ENCODE measurements at regions not wholly inside any gene's neighbourhood (a gene's known extent, or its start where the extent isn't known, plus 50 kb on each side); places are given as distances from the start of the nearest gene placed in this dataset.
"Not testable (repeated sequence)": the region's sequence is repeated elsewhere in the genome, so short reads cannot be mapped to it uniquely, and the experiment has no call there.

DNA sequence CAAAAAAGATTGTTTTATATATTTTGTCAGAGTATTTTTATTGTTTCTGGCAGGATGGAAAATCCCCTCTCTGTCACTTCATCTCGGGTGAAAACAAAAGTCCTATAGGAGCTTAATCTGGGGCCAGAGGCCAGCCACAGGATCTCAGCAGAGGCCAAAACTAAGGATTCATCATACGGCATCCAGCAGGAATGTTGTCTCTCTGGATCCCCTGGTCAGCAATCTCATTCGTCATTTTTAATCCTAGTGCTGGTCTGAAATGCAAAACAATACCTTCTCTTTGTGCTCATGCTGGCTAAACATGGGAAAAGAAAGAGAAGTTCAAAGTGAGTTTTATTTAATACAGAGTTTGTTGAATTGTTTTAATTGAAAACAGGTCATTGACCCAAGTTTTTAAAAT, 482.5 kb upstream of the AUTS2 start:
- no peak for ATAC-seq (replicated peaks in 6 of 8)

DNA sequence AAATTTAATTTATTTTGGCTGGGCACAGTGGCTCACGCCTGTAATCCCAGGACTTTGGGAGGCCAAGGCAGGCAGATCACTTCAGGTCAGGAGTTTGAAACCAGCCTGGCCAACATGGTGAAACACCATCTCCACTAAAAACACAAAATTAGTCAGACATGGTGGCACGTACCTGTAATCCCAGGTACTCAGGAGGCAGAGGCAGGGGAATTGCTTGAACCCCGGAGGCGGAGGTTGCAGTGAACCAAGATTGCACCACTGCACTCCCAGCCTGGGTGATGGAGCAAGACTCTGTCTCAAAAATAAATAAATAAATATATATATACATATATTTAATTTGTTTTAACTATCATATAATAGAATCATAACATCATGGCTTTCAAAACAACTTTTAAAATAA, 482.1 kb upstream of the AUTS2 start:
- in situ Hi-C loops (cut with MboI; ENCODE audit: low pct_unique_long_range_greater_than_20kb in 2 of 9, low sequenced_read_pairs in 9 of 9, unreplicated experiment in 9 of 9): not testable (repeated sequence)
- 0 to 100% (median 55%) methylated on average over 1 to 4 of the region's 4 CpGs; no CpG with 5 or more reads in 3 of the 10 experiments for WGBS, 10 experiments

More for the DNA sequence above, 482.5 kb upstream of the AUTS2 start:
- in situ Hi-C loops (cut with MboI; ENCODE audit: low pct_unique_long_range_greater_than_20kb in 2 of 9, low sequenced_read_pairs in 9 of 9, unreplicated experiment in 9 of 9): no loop called here
- WGBS, 10 experiments: 0 to 80% (median 22%) methylated on average over 1 to 3 of the region's 3 CpGs; no CpG with 5 or more reads in 2 of the 10 experiments
- no peaks in the 10 kb centered on the region for H3K4me1 ChIP-seq (replicated peaks in 1 of 2)
- H3K4me3 ChIP-seq: no peak overlapping the region
- H3K27ac ChIP-seq: no peak overlapping the region

GRCh38 chr7:69122953-69123352, 475.3 kb upstream of the AUTS2 start:
- in situ Hi-C loops (cut with MboI; ENCODE audit: low pct_unique_long_range_greater_than_20kb in 2 of 9, low sequenced_read_pairs in 9 of 9, unreplicated experiment in 9 of 9): no loop called here
- no peaks in the 10 kb centered on the region for H3K4me1 ChIP-seq (replicated peaks in 1 of 2)
- 62 to 100% (median 70%) methylated on average over 2 to 6 of the region's 7 CpGs; no CpG with 5 or more reads in 3 of the 10 experiments for WGBS, 10 experiments
- no peak overlapping the region for H3K4me3 ChIP-seq
- no peak overlapping the region for H3K27ac ChIP-seq
- no peak for ATAC-seq (replicated peaks in 6 of 8)

More for the DNA sequence above, 482.1 kb upstream of the AUTS2 start:
- not testable (repeated sequence) for H3K27ac ChIP-seq; H3K4me3 ChIP-seq; H3K4me1 ChIP-seq (replicated peaks in 1 of 2); ATAC-seq (replicated peaks in 6 of 8)

DNA sequence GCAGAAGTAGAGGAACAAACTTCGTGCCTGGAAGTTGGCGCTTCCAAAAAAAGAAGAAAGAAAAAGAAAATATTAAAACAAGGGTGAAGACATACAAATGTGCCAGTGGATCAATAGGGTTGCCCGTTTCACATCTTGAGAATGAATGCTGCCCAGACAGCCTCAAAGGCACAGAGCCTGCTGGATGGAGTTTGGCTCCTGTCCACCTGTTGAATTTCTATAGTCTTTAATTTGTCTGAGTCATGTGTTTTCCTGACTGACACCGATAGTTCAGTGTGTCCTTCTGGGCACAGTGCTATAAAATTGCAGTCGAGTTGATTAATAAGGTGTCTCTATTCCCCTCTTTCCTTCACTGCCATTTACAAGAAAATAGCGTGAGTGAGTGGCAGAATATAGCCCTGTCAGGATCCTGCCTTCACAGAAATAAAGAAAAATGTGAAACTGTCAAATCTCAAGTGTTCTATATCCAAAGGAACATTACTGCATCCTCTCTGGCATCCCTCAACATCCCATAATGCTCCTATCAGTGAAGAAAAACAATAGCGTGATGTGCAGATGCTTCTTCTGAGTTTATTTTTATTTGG, 471.3 kb upstream of the AUTS2 start:
- no peaks in the 10 kb centered on the region for H3K4me1 ChIP-seq (replicated peaks in 1 of 2)
- WGBS, 10 experiments: 35 to 97% (median 78%) methylated on average over 1 to 7 of the region's 7 CpGs
- in situ Hi-C loops (cut with MboI; ENCODE audit: low pct_unique_long_range_greater_than_20kb in 2 of 9, low sequenced_read_pairs in 9 of 9, unreplicated experiment in 9 of 9): no loop called here
- no peak overlapping the region for H3K4me3 ChIP-seq
- H3K27ac ChIP-seq: no peak overlapping the region
- ATAC-seq (replicated peaks in 6 of 8): no peak

- no peak for ATAC-seq (replicated peaks in 6 of 8)
- in situ Hi-C loops (cut with MboI; ENCODE audit: low pct_unique_long_range_greater_than_20kb in 2 of 9, low sequenced_read_pairs in 9 of 9, unreplicated experiment in 9 of 9): no loop called here
- Histone ChIP-seq H3K27ac (no peak overlapping the region), H3K4me3 (no peak overlapping the region), H3K4me1 (replicated peaks in 1 of 2) (no peaks in the 10 kb centered on the region)
- 0 to 82% (median 67%) methylated on average over 1 to 3 of the region's 4 CpGs; no CpG with 5 or more reads in 4 of the 10 experiments for WGBS, 10 experiments
Measured at GRCh38 chr7:69129524-69129923, 468.8 kb upstream of the AUTS2 start.

- in situ Hi-C loops (cut with MboI; ENCODE audit: low pct_unique_long_range_greater_than_20kb in 2 of 9, low sequenced_read_pairs in 9 of 9, unreplicated experiment in 9 of 9): no loop called here
- ATAC-seq (replicated peaks in 6 of 8): no peak
- 4 to 100% (median 31%) methylated on average over 1 to 7 of the region's 7 CpGs; no CpG with 5 or more reads in 4 of the 10 experiments for WGBS, 10 experiments
- Histone ChIP-seq H3K27ac (no peak overlapping the region), H3K4me1 (replicated peaks in 1 of 2) (no peaks in the 10 kb centered on the region), H3K4me3 (no peak overlapping the region)
Measured at GRCh38 chr7:69129951-69130350, 468.3 kb upstream of the AUTS2 start.

DNA sequence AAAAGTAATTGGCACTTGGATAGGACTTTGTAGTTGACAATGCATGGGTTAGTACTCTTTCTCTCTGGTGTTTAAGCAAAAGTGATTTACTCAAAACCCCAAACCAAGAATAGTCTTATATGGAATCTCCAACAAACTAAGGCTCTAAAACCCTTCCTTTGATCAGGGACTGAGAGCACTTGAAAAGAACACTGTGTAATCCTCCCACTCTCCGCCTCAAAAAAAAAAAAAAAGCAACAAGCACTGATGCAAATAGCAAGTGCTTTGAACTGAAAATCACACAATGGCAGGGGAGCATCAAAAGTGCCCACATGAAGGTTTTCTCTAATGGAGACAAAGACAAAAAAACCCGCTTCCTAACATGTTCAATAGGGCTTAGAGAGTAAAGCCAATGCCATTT, 467.9 kb upstream of the AUTS2 start:
- no peak for ATAC-seq (replicated peaks in 6 of 8)
- Histone ChIP-seq H3K4me3 (no peak overlapping the region), H3K4me1 (replicated peaks in 1 of 2) (no peaks in the 10 kb centered on the region), H3K27ac (no peak overlapping the region)
- in situ Hi-C loops (cut with MboI; ENCODE audit: low pct_unique_long_range_greater_than_20kb in 2 of 9, low sequenced_read_pairs in 9 of 9, unreplicated experiment in 9 of 9): no loop called here
- 0 to 83% (median 42%) methylated on average over 1 to 2 of the region's 2 CpGs; no CpG with 5 or more reads in 2 of the 10 experiments for WGBS, 10 experiments

- in situ Hi-C loops (cut with MboI; ENCODE audit: low pct_unique_long_range_greater_than_20kb in 2 of 9, low sequenced_read_pairs in 9 of 9, unreplicated experiment in 9 of 9): no loop called here
Measured at GRCh38 chr7:69134316-69134715, 464.0 kb upstream of the AUTS2 start.

GRCh38 chr7:69147631-69148030, 450.6 kb upstream of the AUTS2 start:
- Histone ChIP-seq H3K4me1 (replicated peaks in 1 of 2) (peaks cover 0 to 19% of the 10 kb centered on the region in 2 donors), H3K4me3 (no peak overlapping the region), H3K27ac (no peak overlapping the region)
- no peak for ATAC-seq (replicated peaks in 6 of 8)
- in situ Hi-C loops (cut with MboI; ENCODE audit: low pct_unique_long_range_greater_than_20kb in 2 of 9, low sequenced_read_pairs in 9 of 9, unreplicated experiment in 9 of 9): no loop called here
- WGBS, 10 experiments: 0 to 100% (median 67%) methylated on average over 1 to 2 of the region's 2 CpGs; no CpG with 5 or more reads in 3 of the 10 experiments

More at GRCh38 chr7:69134316-69134715, 464.0 kb upstream of the AUTS2 start:
- Histone ChIP-seq H3K27ac (no peak overlapping the region), H3K4me1 (replicated peaks in 1 of 2) (no peaks in the 10 kb centered on the region), H3K4me3 (no peak overlapping the region)
- 36 to 100% (median 60%) methylated on average over 1 to 2 of the region's 2 CpGs; no CpG with 5 or more reads in 5 of the 10 experiments for WGBS, 10 experiments
- ATAC-seq (replicated peaks in 6 of 8): no peak

DNA sequence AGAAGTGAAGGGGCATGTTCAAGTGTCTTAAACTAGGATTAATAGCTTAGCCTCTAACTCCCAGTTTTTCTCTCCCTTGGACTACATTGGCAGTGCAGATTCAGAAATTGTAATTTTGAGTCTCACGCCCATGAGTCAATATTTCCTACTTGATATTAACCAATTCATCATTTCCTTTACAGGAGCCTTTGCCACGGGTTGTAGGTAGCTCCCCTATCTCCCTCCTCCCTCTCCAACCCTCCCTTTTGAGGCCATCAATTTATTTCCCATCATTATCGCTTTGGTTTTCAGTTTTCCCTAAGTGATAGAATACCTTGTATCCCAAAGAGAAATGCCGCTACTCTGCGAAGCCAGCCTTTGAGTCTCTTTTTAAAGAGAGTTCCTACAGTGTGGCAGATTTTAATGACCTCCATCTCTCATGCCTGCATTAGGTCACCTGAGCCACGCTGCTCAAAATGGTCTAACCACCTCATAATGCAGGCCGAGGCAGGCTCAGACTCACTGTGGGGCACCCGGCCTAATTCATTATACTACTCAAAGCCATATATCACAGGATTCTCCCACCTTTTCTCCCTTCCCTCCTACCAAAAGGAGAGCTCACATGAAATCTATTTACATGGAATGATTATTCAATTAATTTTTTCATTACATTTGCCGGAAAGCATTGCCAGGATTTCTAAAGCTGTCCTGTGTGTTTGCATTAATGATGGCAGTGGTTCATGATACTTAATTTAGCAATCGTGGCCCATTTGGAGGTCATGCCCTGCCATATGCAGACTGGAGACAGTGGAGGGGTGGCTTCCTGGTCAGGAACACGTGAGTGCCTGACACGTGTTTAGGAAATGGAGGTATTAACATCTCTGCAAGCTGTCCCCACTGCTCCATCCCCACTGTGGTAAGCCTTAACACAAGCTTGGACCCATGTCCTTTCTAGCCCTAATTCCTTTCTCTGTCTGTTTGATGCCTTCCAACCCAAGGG, 448.2 kb upstream of the AUTS2 start:
- WGBS, 10 experiments: 34 to 82% (median 74%) methylated on average over 5 to 10 of the region's 12 CpGs
- no peak overlapping the region for H3K27ac ChIP-seq
- peak in 4 of 8 experiments; percentile 62 to 89 (median 87) for ATAC-seq (replicated peaks in 6 of 8)
- H3K4me3 ChIP-seq: no peak overlapping the region
- H3K4me1 ChIP-seq (replicated peaks in 1 of 2): peaks cover 0 to 19% of the 10 kb centered on the region in 2 donors
- in situ Hi-C loops (cut with MboI; ENCODE audit: low pct_unique_long_range_greater_than_20kb in 2 of 9, low sequenced_read_pairs in 9 of 9, unreplicated experiment in 9 of 9): no loop called here

DNA sequence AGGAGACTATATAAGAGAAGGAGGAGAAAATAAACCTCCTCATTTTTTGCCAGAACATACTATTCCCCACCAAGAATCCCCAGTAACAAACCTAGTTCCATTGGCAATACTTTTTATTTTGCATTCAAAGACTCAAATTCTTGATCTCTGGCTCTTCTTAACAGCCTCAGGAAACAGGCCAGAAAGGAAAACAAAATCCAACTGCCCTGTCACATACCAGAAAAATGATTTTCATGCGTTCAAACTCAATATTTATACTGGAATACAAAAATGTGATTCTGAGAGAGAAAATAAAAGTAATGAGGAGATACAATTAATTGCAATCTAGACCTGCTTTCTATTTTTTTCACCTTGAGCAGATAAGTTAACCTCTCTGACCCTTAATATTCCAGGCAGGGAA, 435.9 kb upstream of the AUTS2 start:
- WGBS, 10 experiments: 0 to 100% (median 85%) methylated on average over 1 of the region's 1 CpG; no CpG with 5 or more reads in 3 of the 10 experiments
- H3K4me1 ChIP-seq (replicated peaks in 1 of 2): no peaks in the 10 kb centered on the region
- H3K27ac ChIP-seq: no peak overlapping the region
- no peak for ATAC-seq (replicated peaks in 6 of 8)
- H3K4me3 ChIP-seq: no peak overlapping the region
- in situ Hi-C loops (cut with MboI; ENCODE audit: low pct_unique_long_range_greater_than_20kb in 2 of 9, low sequenced_read_pairs in 9 of 9, unreplicated experiment in 9 of 9): no loop called here

- no peak overlapping the region for H3K4me3 ChIP-seq
- WGBS, 10 experiments: 12 to 95% (median 72%) methylated on average over 1 to 8 of the region's 8 CpGs
- H3K4me1 ChIP-seq (replicated peaks in 1 of 2): no peaks in the 10 kb centered on the region
- in situ Hi-C loops (cut with MboI; ENCODE audit: low pct_unique_long_range_greater_than_20kb in 2 of 9, low sequenced_read_pairs in 9 of 9, unreplicated experiment in 9 of 9): no loop called here
- ATAC-seq (replicated peaks in 6 of 8): peak in 1 of 8 experiments; percentile 32
- no peak overlapping the region for H3K27ac ChIP-seq
Measured at GRCh38 chr7:69162931-69163670, 435.2 kb upstream of the AUTS2 start.

Data from motor neuron (in vitro differentiated cells).